ENCODE measurements at regions not wholly inside any gene's neighbourhood (a gene's known extent, or its start where the extent isn't known, plus 50 kb on each side); places are given as distances from the start of the nearest gene placed in this dataset.

DNA sequence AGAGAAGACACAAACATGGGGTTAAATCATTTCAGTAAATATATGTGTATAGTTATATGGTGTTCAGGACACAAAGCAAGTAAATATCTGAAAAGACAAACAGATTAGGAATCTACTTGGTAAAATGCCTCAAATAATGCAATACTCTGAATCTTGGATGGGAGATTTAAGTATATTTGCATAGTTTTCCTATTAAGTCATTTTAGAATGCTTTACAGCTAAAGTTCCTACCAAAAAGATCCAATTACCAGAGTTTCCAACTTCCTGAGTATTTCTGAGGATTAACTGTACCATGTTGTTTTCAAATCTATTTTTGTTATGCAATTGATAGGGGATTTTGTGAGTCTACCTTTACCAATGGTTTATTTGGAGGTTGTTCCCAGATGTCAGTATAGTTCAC is 424.4 kb upstream of the CCDC179 start:
- no peak overlapping the region for H3K27ac Mint-ChIP-seq
- H3K27me3 Mint-ChIP-seq (ENCODE audit: low read depth), result no peaks in the 10 kb centered on the region
- peaks cover 9% of the 10 kb centered on the region for H3K9me3 Mint-ChIP-seq
- no peaks in the 10 kb centered on the region for H3K36me3 Mint-ChIP-seq
- DNase-seq (ENCODE audit: low spot score in 2 of 2, unreplicated experiment in 2 of 2), result no peak
- TF ChIP-seq, protein P1, sequence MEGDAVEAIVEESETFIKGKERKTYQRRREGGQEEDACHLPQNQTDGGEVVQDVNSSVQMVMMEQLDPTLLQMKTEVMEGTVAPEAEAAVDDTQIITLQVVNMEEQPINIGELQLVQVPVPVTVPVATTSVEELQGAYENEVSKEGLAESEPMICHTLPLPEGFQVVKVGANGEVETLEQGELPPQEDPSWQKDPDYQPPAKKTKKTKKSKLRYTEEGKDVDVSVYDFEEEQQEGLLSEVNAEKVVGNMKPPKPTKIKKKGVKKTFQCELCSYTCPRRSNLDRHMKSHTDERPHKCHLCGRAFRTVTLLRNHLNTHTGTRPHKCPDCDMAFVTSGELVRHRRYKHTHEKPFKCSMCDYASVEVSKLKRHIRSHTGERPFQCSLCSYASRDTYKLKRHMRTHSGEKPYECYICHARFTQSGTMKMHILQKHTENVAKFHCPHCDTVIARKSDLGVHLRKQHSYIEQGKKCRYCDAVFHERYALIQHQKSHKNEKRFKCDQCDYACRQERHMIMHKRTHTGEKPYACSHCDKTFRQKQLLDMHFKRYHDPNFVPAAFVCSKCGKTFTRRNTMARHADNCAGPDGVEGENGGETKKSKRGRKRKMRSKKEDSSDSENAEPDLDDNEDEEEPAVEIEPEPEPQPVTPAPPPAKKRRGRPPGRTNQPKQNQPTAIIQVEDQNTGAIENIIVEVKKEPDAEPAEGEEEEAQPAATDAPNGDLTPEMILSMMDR (IDR thresholded peaks at IDR 0.05; ENCODE audit: unreplicated experiment), result no peak
- no peak overlapping the region for H3K4me3 Mint-ChIP-seq
- no peaks in the 10 kb centered on the region for H3K4me1 Mint-ChIP-seq

DNA sequence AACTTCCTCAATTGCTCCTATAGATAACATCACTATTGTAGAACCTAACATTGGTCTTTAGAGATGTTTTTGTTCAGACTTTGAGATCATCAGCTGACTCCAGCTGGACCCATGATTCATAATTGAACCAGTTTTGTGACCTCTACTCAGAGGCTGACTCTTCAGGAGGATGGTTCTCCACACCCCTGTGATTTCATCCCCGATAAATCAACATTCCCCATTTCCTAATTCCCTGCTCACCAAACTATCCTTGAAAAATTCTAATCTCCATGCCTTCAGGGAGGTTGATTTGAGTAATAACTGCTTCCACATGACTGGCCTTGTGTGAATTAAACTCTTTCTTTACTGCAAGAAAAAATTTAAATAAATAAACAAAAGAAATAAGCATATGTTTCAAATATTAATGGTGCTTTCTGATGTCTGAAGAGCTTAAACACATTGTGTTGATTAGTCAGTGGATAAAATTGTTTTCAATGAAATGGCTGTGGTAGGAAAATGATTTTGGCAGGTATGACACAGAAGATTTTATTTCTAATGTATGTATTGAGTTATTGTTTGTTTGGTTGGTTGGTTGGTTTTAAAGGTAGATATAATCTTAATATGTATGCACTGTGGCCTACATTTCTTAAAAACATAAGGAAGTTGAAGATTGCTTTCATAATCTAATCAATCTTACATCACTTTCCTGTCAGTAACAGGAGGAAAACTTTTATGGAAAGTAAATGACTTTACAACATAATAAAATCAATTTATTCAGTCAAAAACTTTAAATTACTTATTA is 427.9 kb upstream of the CCDC179 start:
- H3K27ac Mint-ChIP-seq, result no peak overlapping the region
- no peak for DNase-seq (ENCODE audit: low spot score in 2 of 2, unreplicated experiment in 2 of 2)
- H3K9me3 Mint-ChIP-seq, result peaks cover 16% of the 10 kb centered on the region

DNA sequence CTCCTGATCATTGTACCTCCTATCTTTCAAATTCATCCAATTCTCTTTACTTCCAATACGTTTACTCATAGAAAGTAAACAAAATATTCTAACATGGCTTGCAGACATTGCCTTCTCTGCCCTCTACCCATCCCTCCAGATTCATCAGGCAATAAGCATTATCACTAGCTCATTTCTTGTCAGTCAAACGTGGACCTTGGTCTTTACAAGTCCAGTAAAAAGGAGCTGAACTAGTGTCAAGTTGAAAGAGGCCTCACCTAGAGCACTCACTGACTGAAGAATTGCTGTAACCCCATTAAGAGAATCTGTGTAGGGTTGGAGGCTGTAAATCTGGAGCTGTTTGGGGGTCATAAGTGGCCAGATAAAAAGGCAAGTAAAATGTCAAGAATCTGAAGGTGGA is 435.0 kb upstream of the CCDC179 start:
- H3K27me3 Mint-ChIP-seq (ENCODE audit: low read depth), result no peaks in the 10 kb centered on the region
- no peak for DNase-seq (ENCODE audit: low spot score in 2 of 2, unreplicated experiment in 2 of 2)
- TF ChIP-seq, protein P1 (IDR thresholded peaks at IDR 0.05; ENCODE audit: unreplicated experiment), result no peak

More for the DNA sequence above, 427.9 kb upstream of the CCDC179 start:
- no peaks in the 10 kb centered on the region for H3K27me3 Mint-ChIP-seq (ENCODE audit: low read depth)
- no peaks in the 10 kb centered on the region for H3K4me1 Mint-ChIP-seq
- TF ChIP-seq, protein P1 (IDR thresholded peaks at IDR 0.05; ENCODE audit: unreplicated experiment), result no peak
- H3K4me3 Mint-ChIP-seq, result no peak overlapping the region
- no peaks in the 10 kb centered on the region for H3K36me3 Mint-ChIP-seq

DNA sequence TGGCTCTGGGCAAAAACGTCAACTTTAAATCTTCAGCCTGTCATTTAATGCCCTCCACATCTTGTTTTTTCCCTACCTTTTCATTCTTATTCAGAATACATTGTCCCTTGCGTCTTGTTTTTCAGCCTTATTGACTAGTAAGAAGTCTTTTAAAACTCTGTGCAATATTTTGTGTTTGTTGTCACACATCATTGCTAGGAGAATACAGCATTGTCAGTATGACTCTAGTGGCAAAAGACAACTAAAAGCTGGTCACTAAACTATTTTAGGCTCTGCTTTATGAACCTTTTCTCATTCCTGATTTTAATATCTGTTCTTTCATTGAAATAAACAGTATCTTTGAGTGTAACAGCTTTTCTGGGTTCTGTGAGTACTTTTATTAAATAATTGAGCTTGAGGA is 447.8 kb upstream of the CCDC179 start:
- TF ChIP-seq, protein P1 (IDR thresholded peaks at IDR 0.05; ENCODE audit: unreplicated experiment), result no peak

More for the DNA sequence above, 435.0 kb upstream of the CCDC179 start:
- Mint-ChIP-seq H3K36me3 (no peaks in the 10 kb centered on the region), H3K4me1 (no peaks in the 10 kb centered on the region), H3K9me3 (peaks cover 12% of the 10 kb centered on the region), H3K27ac (no peak overlapping the region), H3K4me3 (no peak overlapping the region)

DNA sequence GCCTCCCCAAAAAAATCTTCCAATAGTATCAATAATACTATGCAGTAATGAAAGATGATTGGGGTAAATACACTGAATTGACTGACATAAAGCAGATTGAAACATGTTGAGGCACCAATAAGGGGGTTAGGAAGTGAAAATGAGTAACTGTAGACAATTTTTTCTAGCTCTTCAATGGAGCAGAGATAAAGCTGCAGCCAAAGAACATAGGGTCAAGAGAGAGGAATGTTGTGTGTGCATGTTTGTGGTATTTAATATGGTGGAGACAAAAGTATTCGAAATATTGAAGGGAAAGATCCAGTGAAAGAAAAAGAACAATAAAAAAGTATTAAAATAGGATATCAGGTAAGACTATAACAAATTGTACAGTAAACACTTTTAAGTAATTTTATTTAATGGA is 450.0 kb upstream of the CCDC179 start:
- H3K4me1 Mint-ChIP-seq, result peaks cover 13% of the 10 kb centered on the region
- TF ChIP-seq, protein P1 (IDR thresholded peaks at IDR 0.05; ENCODE audit: unreplicated experiment), result no peak
- H3K36me3 Mint-ChIP-seq, result no peaks in the 10 kb centered on the region
- H3K9me3 Mint-ChIP-seq, result peaks cover 3% of the 10 kb centered on the region
- no peak overlapping the region for H3K4me3 Mint-ChIP-seq
- H3K27me3 Mint-ChIP-seq (ENCODE audit: low read depth), result no peaks in the 10 kb centered on the region
- no peak for DNase-seq (ENCODE audit: low spot score in 2 of 2, unreplicated experiment in 2 of 2)
- H3K27ac Mint-ChIP-seq, result no peak overlapping the region

More for the DNA sequence above, 447.8 kb upstream of the CCDC179 start:
- Mint-ChIP-seq H3K27me3 (ENCODE audit: low read depth) (no peaks in the 10 kb centered on the region), H3K36me3 (no peaks in the 10 kb centered on the region), H3K9me3 (peaks cover 3% of the 10 kb centered on the region), H3K4me1 (peaks cover 10% of the 10 kb centered on the region), H3K27ac (no peak overlapping the region), H3K4me3 (no peak overlapping the region)
- DNase-seq (ENCODE audit: low spot score in 2 of 2, unreplicated experiment in 2 of 2), result no peak
